Astrocyte of the spinal cord (primary cell): ENCODE measurements at regions not wholly inside any gene's neighbourhood (a gene's known extent, or its start where the extent isn't known, plus 50 kb on each side); places are given as distances from the start of the nearest gene placed in this dataset.
A peak's percentile ranks its signal among the peaks of the same experiment; 100 is the strongest.

ENCODE experiments used
- DNase-seq: peaks from one replicate; pipeline ENCODE4 v3.0.0; 2011; ENCODE audit warnings: low read depth, low spot score
- H3K4me3 ChIP-seq: 2 replicates; pipeline ENCODE4 v1.5.1; 2011; ENCODE audit warnings: low read depth, mild to moderate bottlenecking, low read length, moderate library complexity
- CTCF ChIP-seq: IDR thresholded peaks from 2 replicates; pipeline ENCODE4 v1.5.1; 2012; ENCODE audit warnings: low read depth, mild to moderate bottlenecking, low read length, inconsistent platforms
- in situ Hi-C: cut with HindIII; loops from 2 replicates; pipeline ENCODE4 v1.10.0; 2017; ENCODE audit warnings: low sequenced_read_pairs

GRCh38 chr10:71156436-71156835 is 55.9 kb upstream of the UNC5B start:
- no peak for DNase-seq
- H3K4me3 ChIP-seq: no peak overlapping the region
- in situ Hi-C loops: no loop called here
- TF ChIP-seq CTCF: no peak

GRCh38 chr10:71157435-71157834 is 54.9 kb upstream of the UNC5B start:
- in situ Hi-C loops: no loop called here
- DNase-seq: no peak
- TF ChIP-seq CTCF: no peak
- no peak overlapping the region for H3K4me3 ChIP-seq

- no peak for DNase-seq
- TF ChIP-seq CTCF: no peak
- in situ Hi-C loops: no loop called here
- no peak overlapping the region for H3K4me3 ChIP-seq
Observed at GRCh38 chr10:71158251-71158650, 54.1 kb upstream of the UNC5B start.

GRCh38 chr10:71158902-71159301 is 53.5 kb upstream of the UNC5B start:
- no peak overlapping the region for H3K4me3 ChIP-seq
- no peak for DNase-seq
- in situ Hi-C loops: no loop called here
- TF ChIP-seq CTCF: no peak

- H3K4me3 ChIP-seq: no peak overlapping the region
- no peak for DNase-seq
- no peak for TF ChIP-seq CTCF
- in situ Hi-C loops: no loop called here
Observed at GRCh38 chr10:71159892-71160291, 52.5 kb upstream of the UNC5B start.

GRCh38 chr10:71161425-71161824 is 50.9 kb upstream of the UNC5B start:
- in situ Hi-C loops: no loop called here
- TF ChIP-seq CTCF: no peak
- no peak overlapping the region for H3K4me3 ChIP-seq
- peak; percentile 13 for DNase-seq
